ENCODE measurements at regions not wholly inside any gene's neighbourhood (a gene's known extent, or its start where the extent isn't known, plus 50 kb on each side); places are given as distances from the start of the nearest gene placed in this dataset.

DNA sequence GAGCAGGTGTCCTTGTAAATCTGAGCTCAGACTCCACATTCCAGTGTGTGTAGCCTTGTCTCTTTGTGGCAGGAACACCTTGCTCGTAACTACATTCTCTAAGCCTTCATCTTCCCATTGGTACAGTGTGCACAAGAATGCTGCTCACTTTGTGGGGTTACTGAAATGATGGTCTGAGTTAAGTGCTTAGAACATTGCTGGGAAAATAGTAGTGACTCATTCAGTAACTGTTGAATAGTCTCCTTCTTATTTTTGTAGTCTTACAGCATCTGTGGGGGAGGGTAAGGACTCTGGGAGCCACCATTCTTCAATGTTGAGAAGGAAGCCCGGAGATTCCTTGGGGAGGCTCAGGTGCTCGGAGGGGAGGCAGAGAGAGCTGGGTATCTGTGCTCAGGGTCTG, 236.0 kb upstream of the HDAC4 start:
- ATAC-seq: no peak
- no peak for TF ChIP-seq OSR1 (CRISPR knock-in tag; IDR thresholded peaks at IDR 0.05)
- TF ChIP-seq GLIS3 (CRISPR knock-in tag; IDR thresholded peaks at IDR 0.05): no peak
- TF ChIP-seq, protein P1, sequence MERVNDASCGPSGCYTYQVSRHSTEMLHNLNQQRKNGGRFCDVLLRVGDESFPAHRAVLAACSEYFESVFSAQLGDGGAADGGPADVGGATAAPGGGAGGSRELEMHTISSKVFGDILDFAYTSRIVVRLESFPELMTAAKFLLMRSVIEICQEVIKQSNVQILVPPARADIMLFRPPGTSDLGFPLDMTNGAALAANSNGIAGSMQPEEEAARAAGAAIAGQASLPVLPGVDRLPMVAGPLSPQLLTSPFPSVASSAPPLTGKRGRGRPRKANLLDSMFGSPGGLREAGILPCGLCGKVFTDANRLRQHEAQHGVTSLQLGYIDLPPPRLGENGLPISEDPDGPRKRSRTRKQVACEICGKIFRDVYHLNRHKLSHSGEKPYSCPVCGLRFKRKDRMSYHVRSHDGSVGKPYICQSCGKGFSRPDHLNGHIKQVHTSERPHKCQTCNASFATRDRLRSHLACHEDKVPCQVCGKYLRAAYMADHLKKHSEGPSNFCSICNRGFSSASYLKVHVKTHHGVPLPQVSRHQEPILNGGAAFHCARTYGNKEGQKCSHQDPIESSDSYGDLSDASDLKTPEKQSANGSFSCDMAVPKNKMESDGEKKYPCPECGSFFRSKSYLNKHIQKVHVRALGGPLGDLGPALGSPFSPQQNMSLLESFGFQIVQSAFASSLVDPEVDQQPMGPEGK (CRISPR knock-in tag; IDR thresholded peaks at IDR 0.05; ENCODE audit: borderline replicate concordance): no peak
- TF ChIP-seq, protein P2, sequence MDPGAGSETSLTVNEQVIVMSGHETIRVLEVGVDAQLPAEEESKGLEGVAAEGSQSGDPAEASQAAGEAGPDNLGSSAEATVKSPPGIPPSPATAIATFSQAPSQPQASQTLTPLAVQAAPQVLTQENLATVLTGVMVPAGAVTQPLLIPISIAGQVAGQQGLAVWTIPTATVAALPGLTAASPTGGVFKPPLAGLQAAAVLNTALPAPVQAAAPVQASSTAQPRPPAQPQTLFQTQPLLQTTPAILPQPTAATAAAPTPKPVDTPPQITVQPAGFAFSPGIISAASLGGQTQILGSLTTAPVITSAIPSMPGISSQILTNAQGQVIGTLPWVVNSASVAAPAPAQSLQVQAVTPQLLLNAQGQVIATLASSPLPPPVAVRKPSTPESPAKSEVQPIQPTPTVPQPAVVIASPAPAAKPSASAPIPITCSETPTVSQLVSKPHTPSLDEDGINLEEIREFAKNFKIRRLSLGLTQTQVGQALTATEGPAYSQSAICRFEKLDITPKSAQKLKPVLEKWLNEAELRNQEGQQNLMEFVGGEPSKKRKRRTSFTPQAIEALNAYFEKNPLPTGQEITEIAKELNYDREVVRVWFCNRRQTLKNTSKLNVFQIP (CRISPR knock-in tag; IDR thresholded peaks at IDR 0.05; ENCODE audit: borderline replicate concordance, low read depth): no peak
- no peak for TF ChIP-seq SNAI2 (CRISPR knock-in tag; IDR thresholded peaks at IDR 0.05)
- no peak for TF ChIP-seq ARNTL (CRISPR knock-in tag; IDR thresholded peaks at IDR 0.05; ENCODE audit: borderline replicate concordance, low read depth)
- no peak for TF ChIP-seq TCF4 (CRISPR knock-in tag; IDR thresholded peaks at IDR 0.05; ENCODE audit: borderline replicate concordance)
- no peak for TF ChIP-seq ZC3H10 (CRISPR knock-in tag; IDR thresholded peaks at IDR 0.05)
- TF ChIP-seq CREB5 (CRISPR knock-in tag; IDR thresholded peaks at IDR 0.05; ENCODE audit: low read depth): no peak
- no peak for TF ChIP-seq ESRRG (CRISPR knock-in tag; IDR thresholded peaks at IDR 0.05)
- no peak for TF ChIP-seq TOX (CRISPR knock-in tag; IDR thresholded peaks at IDR 0.05; ENCODE audit: borderline replicate concordance)

- ATAC-seq: no peak
- TF ChIP-seq RARB (CRISPR knock-in tag; IDR thresholded peaks at IDR 0.05): no peak
Observed at GRCh38 chr2:239634769-239635168, 233.9 kb upstream of the HDAC4 start.

- no peak for ATAC-seq
Observed at GRCh38 chr2:239630618-239631286, 229.9 kb upstream of the HDAC4 start.

DNA sequence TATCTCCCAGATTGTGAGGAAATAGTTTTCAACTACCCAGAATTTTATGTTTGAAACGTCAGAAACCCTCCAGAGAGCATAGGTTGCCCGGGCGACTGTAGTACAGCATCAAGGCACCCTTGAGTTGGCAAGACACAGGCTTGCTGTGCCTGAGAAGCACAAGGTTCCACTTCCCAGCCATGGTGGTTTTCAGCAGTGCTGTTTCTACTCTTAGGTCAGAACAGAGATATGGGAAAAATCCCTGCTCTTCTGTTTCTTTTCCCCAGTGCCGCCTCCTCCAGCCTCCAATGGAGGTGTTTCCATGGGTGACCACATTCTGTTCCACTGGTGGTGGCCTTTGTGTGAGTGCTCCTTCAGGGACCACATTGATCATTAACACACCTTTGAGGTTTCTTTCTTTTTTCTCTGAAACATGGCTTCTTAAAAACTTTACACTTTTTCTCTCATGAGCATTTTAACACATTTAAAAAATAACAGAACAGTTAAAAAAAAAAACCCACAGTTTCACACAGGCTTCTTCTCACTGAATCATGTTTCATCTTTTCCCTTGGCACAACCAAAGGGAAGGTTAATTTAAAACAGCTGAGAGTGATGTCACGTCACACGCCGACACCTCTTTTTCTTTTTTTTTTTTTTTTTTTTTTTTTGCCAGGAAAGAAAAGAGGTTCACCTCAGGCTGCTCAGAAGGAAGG, 229.3 kb upstream of the HDAC4 start:
- no peak for ATAC-seq

More at GRCh38 chr2:239630618-239631286, 229.9 kb upstream of the HDAC4 start:
- TF ChIP-seq ZFP30 (CRISPR knock-in tag; IDR thresholded peaks at IDR 0.05) (no peak), ZC3H10 (CRISPR knock-in tag; IDR thresholded peaks at IDR 0.05) (no peak), TCF4 (CRISPR knock-in tag; IDR thresholded peaks at IDR 0.05; ENCODE audit: borderline replicate concordance) (peak; percentile 47; the same call in 1 of the 2 replicates)
- TF ChIP-seq, protein P3, sequence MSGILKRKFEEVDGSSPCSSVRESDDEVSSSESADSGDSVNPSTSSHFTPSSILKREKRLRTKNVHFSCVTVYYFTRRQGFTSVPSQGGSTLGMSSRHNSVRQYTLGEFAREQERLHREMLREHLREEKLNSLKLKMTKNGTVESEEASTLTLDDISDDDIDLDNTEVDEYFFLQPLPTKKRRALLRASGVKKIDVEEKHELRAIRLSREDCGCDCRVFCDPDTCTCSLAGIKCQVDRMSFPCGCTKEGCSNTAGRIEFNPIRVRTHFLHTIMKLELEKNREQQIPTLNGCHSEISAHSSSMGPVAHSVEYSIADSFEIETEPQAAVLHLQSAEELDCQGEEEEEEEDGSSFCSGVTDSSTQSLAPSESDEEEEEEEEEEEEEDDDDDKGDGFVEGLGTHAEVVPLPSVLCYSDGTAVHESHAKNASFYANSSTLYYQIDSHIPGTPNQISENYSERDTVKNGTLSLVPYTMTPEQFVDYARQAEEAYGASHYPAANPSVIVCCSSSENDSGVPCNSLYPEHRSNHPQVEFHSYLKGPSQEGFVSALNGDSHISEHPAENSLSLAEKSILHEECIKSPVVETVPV (CRISPR knock-in tag; IDR thresholded peaks at IDR 0.05): no peak
- TF ChIP-seq, protein P2 (CRISPR knock-in tag; IDR thresholded peaks at IDR 0.05; ENCODE audit: borderline replicate concordance, low read depth): no peak

More for the DNA sequence above, 229.3 kb upstream of the HDAC4 start:
- TF ChIP-seq CREB5 (CRISPR knock-in tag; IDR thresholded peaks at IDR 0.05; ENCODE audit: low read depth): no peak
